Liver (tissue), 8 donors: ENCODE measurements at regions not wholly inside any gene's neighbourhood (a gene's known extent, or its start where the extent isn't known, plus 50 kb on each side); places are given as distances from the start of the nearest gene placed in this dataset.

ENCODE experiments used
- DNase-seq: peaks from one replicate; pipeline ENCODE4 v3.0.0-alpha.2; 2017; ENCODE audit warnings: low spot score
- H3K27ac ChIP-seq, 2 donors: one replicate each; pipeline ENCODE4 v1.7.0; 2013; ENCODE audit warnings: inconsistent platforms in 2 of 2, low read length in 2 of 2, control low read depth in 1 of 2, low read depth in 1 of 2, mild to moderate bottlenecking in 1 of 2
- H3K27me3 ChIP-seq, 4 donors: one replicate each; pipeline versions ENCODE4 v1.6.1 to v1.7.0; 2013; ENCODE audit warnings: low read length in 3 of 4, inconsistent platforms in 1 of 4, mild to moderate bottlenecking in 1 of 4, moderate library complexity in 1 of 4; ENCODE audit not compliant: control insufficient read depth in 4 of 4, insufficient read depth in 4 of 4
- H3K36me3 ChIP-seq, 4 donors: one replicate each; pipeline versions ENCODE4 v1.6.1 to v1.7.0; 2013; ENCODE audit warnings: low read length in 3 of 4, mild to moderate bottlenecking in 3 of 4, low read depth in 1 of 4, moderate library complexity in 1 of 4; ENCODE audit not compliant: control insufficient read depth in 4 of 4, insufficient read depth in 3 of 4
- H3K4me1 ChIP-seq, 4 donors: one replicate each; pipeline versions ENCODE4 v1.6.1 to v1.7.0; 2013; ENCODE audit warnings: low read length in 3 of 4, mild to moderate bottlenecking in 3 of 4, moderate library complexity in 1 of 4; ENCODE audit not compliant: control insufficient read depth in 4 of 4, insufficient read depth in 4 of 4
- H3K4me3 ChIP-seq, 3 donors: one replicate each; pipeline versions ENCODE4 v1.6.1 to v1.7.0; 2013; ENCODE audit warnings: low read length in 3 of 3, control low read depth in 1 of 3, low read depth in 1 of 3, mild to moderate bottlenecking in 1 of 3
- H3K9ac ChIP-seq, 2 donors: one replicate each; pipeline ENCODE4 v1.7.0; 2013; ENCODE audit warnings: low read length in 2 of 2, mild to moderate bottlenecking in 2 of 2, moderate library complexity in 2 of 2, control low read depth in 1 of 2, low read depth in 1 of 2
- H3K9me3 ChIP-seq, 4 donors: one replicate each; pipeline versions ENCODE4 v1.6.1 to v1.7.0; 2013; ENCODE audit warnings: low read length in 3 of 4; ENCODE audit not compliant: control insufficient read depth in 4 of 4
- EGR1 ChIP-seq, 2 donors: IDR thresholded peaks; 2 replicates each; pipeline ENCODE4 v1.6.1; 2016 to 2018; ENCODE audit warnings: antibody characterized with exemption in 2 of 2, low read depth in 2 of 2
- FOXA1 ChIP-seq: IDR thresholded peaks from 2 replicates; pipeline ENCODE4 v1.6.1; 2016; ENCODE audit warnings: antibody characterized with exemption
- FOXA2 ChIP-seq: IDR thresholded peaks from 2 replicates; pipeline ENCODE4 v1.6.1; 2016; ENCODE audit warnings: antibody characterized with exemption
- HNF4A ChIP-seq, 2 donors: conservative IDR thresholded peaks; 2 replicates each; pipeline ENCODE4 v1.6.1; 2016; ENCODE audit warnings: antibody characterized with exemption in 2 of 2, mild to moderate bottlenecking in 2 of 2
- HNF4G ChIP-seq: IDR thresholded peaks from 2 replicates; pipeline ENCODE4 v1.6.1; 2016; ENCODE audit warnings: antibody characterized with exemption
- JUND ChIP-seq, 2 donors: IDR thresholded peaks; 2 replicates each; pipeline ENCODE4 v1.6.1; 2016; ENCODE audit warnings: antibody characterized with exemption in 2 of 2
- NR2F2 ChIP-seq: IDR thresholded peaks from 2 replicates; pipeline ENCODE4 v1.6.1; 2016; ENCODE audit warnings: antibody characterized with exemption
- RAD21 ChIP-seq, 2 donors: IDR thresholded peaks; 2 replicates each; pipeline ENCODE4 v1.6.1; 2016; ENCODE audit warnings: antibody characterized with exemption in 2 of 2, mild to moderate bottlenecking in 2 of 2
- RXRA ChIP-seq, 2 donors: IDR thresholded peaks; 2 replicates each; pipeline ENCODE4 v1.6.1; 2017 to 2018; ENCODE audit warnings: antibody characterized with exemption in 2 of 2, mild to moderate bottlenecking in 1 of 2
- SP1 ChIP-seq: IDR thresholded peaks from 2 replicates; pipeline ENCODE4 v1.6.1; 2018; ENCODE audit warnings: antibody characterized with exemption, mild to moderate bottlenecking
- TAF1 ChIP-seq: conservative IDR thresholded peaks from 2 replicates; pipeline ENCODE4 v1.6.1; 2016; ENCODE audit warnings: antibody characterized with exemption, mild to moderate bottlenecking
- YY1 ChIP-seq: IDR thresholded peaks from 2 replicates; pipeline ENCODE4 v1.6.1; 2016; ENCODE audit warnings: antibody characterized with exemption, mild to moderate bottlenecking
- WGBS: extraction: QIAGEN DNeasy Blood & Tissue Kit; methylation state at CpG from one replicate; pipeline ENCODE4 v1.1.7; 2013; 5-methylcytosine and 5-hydroxymethylcytosine counted together
- TF ChIP-seq, protein P1 (sequence below): IDR thresholded peaks from 2 replicates; pipeline ENCODE4 v1.6.1; 2016; ENCODE audit warnings: antibody characterized with exemption
- TF ChIP-seq, protein P2 (sequence below): IDR thresholded peaks from 2 replicates; pipeline ENCODE4 v1.6.1; 2016; ENCODE audit warnings: antibody characterized with exemption
- TF ChIP-seq, protein P3 (sequence below): fragments of 150-350 bp; IDR thresholded peaks from 2 replicates; pipeline ENCODE4 v1.5.1; 2017; ENCODE audit warnings: improper control_type of control experiment, low read depth, low read length; ENCODE audit not compliant: missing input control
- TF ChIP-seq, protein P4 (sequence below): IDR thresholded peaks from 2 replicates; pipeline ENCODE4 v1.6.1; 2016; ENCODE audit warnings: antibody characterized with exemption
- TF ChIP-seq, protein P5 (sequence below): IDR thresholded peaks from 2 replicates; pipeline ENCODE4 v1.6.1; 2016; ENCODE audit warnings: antibody characterized with exemption, mild to moderate bottlenecking
- donor health status: healthy.
- donor health status: healthy.
- donor health status: healthy.
- donor health status: healthy.
- donor health status: healthy.

DNA sequence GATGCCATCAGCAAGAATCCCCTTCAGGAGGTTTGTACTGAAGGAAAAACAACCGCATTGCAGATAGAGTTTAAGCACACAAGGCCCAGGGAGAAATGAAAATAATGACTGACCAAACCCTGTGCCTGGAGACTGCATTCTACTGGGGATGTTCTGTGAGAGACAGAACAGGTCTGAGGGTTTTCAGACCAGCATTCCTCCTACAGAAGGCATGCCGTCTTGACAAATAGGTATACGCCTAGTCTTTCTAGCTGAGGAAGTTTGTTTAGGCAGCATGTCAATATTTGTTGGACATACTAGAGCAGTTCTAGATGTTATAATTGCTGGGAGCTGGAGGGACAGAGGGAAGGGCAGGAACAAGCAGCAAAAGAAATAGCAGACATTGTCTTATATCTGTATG, 68.4 kb upstream of the SCOC start:
- no peak for DNase-seq

DNA sequence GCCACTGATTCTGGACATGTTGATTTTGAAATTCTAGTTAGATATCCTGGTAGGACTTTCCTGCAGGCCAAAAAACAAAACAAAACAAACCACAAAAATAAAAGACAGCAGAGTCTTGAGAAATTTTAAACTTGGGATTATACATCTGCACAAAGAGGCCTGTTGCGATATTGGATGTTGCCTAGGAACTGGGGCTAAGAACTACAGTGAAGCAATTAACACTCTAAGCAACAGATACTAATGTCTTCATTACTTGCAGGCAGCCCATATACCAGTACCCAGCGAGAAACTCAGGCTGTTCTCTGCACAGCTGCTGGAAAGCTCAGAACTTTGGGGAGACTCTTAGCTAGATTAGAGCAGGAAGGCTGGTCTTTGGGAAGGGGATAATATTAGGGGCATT, 69.1 kb upstream of the SCOC start:
- DNase-seq: no peak
- no peaks in the 10 kb centered on the region for H3K27me3 ChIP-seq
- no peak overlapping the region for H3K9ac ChIP-seq
- H3K9me3 ChIP-seq: no peaks in the 10 kb centered on the region
- WGBS: 97% methylated on average over 2 of the region's 2 CpGs
- no peaks in the 10 kb centered on the region for H3K36me3 ChIP-seq
- H3K4me1 ChIP-seq: no peaks in the 10 kb centered on the region
- no peak overlapping the region for H3K4me3 ChIP-seq
- H3K27ac ChIP-seq: no peak overlapping the region
- TF ChIP-seq NR2F2 (no peak), RXRA (IDR thresholded peaks at IDR 0.05) (no peak)
- TF ChIP-seq, protein P1, sequence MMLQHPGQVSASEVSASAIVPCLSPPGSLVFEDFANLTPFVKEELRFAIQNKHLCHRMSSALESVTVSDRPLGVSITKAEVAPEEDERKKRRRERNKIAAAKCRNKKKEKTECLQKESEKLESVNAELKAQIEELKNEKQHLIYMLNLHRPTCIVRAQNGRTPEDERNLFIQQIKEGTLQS: no peak

More for the DNA sequence above, 68.4 kb upstream of the SCOC start:
- H3K27me3 ChIP-seq: no peaks in the 10 kb centered on the region
- H3K4me3 ChIP-seq: no peak overlapping the region
- 52% methylated on average over 3 of the region's 3 CpGs for whole genome bisulfite sequencing
- no peak overlapping the region for H3K27ac ChIP-seq
- H3K36me3 ChIP-seq: no peaks in the 10 kb centered on the region
- H3K9ac ChIP-seq: no peak overlapping the region
- no peaks in the 10 kb centered on the region for H3K4me1 ChIP-seq
- TF ChIP-seq, protein P1: no peak
- TF ChIP-seq HNF4G (no peak), FOXA1 (no peak), TAF1 (no peak), RAD21 (IDR thresholded peaks at IDR 0.05) (no peak), YY1 (no peak), SP1 (no peak), EGR1 (IDR thresholded peaks at IDR 0.05; ENCODE audit: low read depth in 2 of 2) (no peak), HNF4A (conservative IDR thresholded peaks at IDR 0.05) (no peak), JUND (IDR thresholded peaks at IDR 0.05) (no peak), FOXA2 (no peak)
- TF ChIP-seq, protein P2, sequence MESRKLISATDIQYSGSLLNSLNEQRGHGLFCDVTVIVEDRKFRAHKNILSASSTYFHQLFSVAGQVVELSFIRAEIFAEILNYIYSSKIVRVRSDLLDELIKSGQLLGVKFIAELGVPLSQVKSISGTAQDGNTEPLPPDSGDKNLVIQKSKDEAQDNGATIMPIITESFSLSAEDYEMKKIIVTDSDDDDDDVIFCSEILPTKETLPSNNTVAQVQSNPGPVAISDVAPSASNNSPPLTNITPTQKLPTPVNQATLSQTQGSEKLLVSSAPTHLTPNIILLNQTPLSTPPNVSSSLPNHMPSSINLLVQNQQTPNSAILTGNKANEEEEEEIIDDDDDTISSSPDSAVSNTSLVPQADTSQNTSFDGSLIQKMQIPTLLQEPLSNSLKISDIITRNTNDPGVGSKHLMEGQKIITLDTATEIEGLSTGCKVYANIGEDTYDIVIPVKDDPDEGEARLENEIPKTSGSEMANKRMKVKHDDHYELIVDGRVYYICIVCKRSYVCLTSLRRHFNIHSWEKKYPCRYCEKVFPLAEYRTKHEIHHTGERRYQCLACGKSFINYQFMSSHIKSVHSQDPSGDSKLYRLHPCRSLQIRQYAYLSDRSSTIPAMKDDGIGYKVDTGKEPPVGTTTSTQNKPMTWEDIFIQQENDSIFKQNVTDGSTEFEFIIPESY: no peak
- TF ChIP-seq, protein P3, sequence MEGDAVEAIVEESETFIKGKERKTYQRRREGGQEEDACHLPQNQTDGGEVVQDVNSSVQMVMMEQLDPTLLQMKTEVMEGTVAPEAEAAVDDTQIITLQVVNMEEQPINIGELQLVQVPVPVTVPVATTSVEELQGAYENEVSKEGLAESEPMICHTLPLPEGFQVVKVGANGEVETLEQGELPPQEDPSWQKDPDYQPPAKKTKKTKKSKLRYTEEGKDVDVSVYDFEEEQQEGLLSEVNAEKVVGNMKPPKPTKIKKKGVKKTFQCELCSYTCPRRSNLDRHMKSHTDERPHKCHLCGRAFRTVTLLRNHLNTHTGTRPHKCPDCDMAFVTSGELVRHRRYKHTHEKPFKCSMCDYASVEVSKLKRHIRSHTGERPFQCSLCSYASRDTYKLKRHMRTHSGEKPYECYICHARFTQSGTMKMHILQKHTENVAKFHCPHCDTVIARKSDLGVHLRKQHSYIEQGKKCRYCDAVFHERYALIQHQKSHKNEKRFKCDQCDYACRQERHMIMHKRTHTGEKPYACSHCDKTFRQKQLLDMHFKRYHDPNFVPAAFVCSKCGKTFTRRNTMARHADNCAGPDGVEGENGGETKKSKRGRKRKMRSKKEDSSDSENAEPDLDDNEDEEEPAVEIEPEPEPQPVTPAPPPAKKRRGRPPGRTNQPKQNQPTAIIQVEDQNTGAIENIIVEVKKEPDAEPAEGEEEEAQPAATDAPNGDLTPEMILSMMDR: no peak
- H3K9me3 ChIP-seq: no peaks in the 10 kb centered on the region

DNA sequence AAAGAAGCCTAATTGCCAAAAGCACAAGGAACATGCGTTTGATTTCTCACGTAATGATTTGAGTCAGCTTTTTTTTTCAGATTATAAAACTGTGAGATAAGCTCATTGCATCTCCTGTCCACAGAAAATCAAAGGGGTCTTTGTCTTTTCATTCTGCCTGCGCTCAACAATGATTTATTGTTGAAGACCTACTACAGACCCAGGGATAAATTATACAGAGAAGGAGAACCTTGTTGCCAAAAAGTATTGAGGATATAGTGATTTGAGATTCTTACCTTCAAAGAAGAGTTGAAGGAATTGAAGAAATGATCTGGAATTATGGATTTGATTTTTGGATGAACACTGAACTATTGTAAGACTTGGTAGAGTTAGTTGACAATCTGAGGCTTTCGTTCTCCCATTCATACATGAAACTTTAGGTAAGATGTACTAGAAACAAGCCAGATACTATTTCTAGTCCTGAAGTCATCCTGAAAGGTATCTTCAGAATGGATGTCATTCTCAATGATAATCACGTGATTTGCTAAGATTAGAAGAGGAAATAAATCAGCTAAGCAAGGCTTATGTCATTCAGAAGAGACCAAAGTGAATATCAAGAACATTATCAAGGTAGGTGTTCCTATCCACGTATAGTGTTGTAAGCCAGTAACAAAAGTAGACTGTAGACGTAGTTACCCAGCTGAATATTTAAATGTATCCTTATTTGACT, 71.1 kb upstream of the SCOC start:
- H3K27ac ChIP-seq: no peak overlapping the region
- H3K4me1 ChIP-seq: no peaks in the 10 kb centered on the region
- no peak overlapping the region for H3K4me3 ChIP-seq
- 85% methylated on average over 7 of the region's 7 CpGs for WGBS
- H3K27me3 ChIP-seq: no peaks in the 10 kb centered on the region
- DNase-seq: no peak
- H3K9me3 ChIP-seq: no peaks in the 10 kb centered on the region
- no peaks in the 10 kb centered on the region for H3K36me3 ChIP-seq
- H3K9ac ChIP-seq: no peak overlapping the region
- no peak for TF ChIP-seq YY1
- TF ChIP-seq HNF4G: no peak
- TF ChIP-seq, protein P3: no peak
- no peak for TF ChIP-seq TAF1
- TF ChIP-seq, protein P4, sequence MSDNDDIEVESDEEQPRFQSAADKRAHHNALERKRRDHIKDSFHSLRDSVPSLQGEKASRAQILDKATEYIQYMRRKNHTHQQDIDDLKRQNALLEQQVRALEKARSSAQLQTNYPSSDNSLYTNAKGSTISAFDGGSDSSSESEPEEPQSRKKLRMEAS: no peak
- no peak for TF ChIP-seq EGR1 (IDR thresholded peaks at IDR 0.05; ENCODE audit: low read depth in 2 of 2)
- TF ChIP-seq, protein P5, sequence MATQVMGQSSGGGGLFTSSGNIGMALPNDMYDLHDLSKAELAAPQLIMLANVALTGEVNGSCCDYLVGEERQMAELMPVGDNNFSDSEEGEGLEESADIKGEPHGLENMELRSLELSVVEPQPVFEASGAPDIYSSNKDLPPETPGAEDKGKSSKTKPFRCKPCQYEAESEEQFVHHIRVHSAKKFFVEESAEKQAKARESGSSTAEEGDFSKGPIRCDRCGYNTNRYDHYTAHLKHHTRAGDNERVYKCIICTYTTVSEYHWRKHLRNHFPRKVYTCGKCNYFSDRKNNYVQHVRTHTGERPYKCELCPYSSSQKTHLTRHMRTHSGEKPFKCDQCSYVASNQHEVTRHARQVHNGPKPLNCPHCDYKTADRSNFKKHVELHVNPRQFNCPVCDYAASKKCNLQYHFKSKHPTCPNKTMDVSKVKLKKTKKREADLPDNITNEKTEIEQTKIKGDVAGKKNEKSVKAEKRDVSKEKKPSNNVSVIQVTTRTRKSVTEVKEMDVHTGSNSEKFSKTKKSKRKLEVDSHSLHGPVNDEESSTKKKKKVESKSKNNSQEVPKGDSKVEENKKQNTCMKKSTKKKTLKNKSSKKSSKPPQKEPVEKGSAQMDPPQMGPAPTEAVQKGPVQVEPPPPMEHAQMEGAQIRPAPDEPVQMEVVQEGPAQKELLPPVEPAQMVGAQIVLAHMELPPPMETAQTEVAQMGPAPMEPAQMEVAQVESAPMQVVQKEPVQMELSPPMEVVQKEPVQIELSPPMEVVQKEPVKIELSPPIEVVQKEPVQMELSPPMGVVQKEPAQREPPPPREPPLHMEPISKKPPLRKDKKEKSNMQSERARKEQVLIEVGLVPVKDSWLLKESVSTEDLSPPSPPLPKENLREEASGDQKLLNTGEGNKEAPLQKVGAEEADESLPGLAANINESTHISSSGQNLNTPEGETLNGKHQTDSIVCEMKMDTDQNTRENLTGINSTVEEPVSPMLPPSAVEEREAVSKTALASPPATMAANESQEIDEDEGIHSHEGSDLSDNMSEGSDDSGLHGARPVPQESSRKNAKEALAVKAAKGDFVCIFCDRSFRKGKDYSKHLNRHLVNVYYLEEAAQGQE: no peak
